Loucy (cell line): ENCODE measurements at regions not wholly inside any gene's neighbourhood (a gene's known extent, or its start where the extent isn't known, plus 50 kb on each side); places are given as distances from the start of the nearest gene placed in this dataset.

Source experiments
- EZH2phosphoT487 ChIP-seq: fragments of 200-600 bp; IDR thresholded peaks from 2 replicates; pipeline ENCODE4 v1.6.1; 2018; ENCODE audit warnings: antibody characterized with exemption, mild to moderate bottlenecking, moderate library complexity, borderline replicate concordance
- TF ChIP-seq, protein P1 (sequence below): fragments of 200-600 bp; sonication (generic); conservative IDR thresholded peaks from 2 replicates; pipeline ENCODE4 v1.5.1; 2014; ENCODE audit warnings: mild to moderate bottlenecking, antibody characterized with exemption, low read length

DNA sequence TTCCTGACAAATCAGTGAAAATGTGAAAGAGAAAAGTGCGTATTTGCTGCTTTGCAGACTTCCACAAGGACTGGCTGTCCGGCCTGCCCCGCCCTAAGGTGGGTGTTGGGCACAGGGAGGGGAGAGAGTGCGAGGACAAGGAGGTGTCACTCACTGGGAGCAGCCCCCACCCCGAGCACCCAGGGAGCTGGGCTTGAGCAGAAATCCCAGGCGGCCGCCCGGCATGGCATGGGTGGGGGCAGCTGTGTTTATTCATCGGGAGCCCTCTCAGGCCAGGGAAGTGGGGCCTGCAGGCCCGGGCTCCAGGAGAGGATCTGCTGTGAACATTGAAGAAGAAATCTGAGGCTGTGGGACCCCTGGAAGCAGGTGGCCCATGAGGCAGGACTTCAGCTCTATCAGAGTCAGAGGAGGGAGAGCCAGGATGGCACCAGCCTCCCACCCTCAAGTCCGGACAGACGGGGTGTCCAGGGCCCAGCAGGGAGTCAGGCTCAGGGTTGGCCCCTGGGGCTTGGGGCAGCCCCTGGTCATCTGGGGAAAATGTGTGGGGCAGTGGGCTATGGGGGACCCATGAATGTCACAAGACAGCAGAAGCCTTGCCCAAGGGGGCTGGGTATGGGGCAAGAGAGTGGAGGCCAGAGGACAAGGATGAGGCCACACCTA is 164.4 kb upstream of the PPP2R2D start:
- TF ChIP-seq EZH2phosphoT487: no peak
- TF ChIP-seq, protein P1, sequence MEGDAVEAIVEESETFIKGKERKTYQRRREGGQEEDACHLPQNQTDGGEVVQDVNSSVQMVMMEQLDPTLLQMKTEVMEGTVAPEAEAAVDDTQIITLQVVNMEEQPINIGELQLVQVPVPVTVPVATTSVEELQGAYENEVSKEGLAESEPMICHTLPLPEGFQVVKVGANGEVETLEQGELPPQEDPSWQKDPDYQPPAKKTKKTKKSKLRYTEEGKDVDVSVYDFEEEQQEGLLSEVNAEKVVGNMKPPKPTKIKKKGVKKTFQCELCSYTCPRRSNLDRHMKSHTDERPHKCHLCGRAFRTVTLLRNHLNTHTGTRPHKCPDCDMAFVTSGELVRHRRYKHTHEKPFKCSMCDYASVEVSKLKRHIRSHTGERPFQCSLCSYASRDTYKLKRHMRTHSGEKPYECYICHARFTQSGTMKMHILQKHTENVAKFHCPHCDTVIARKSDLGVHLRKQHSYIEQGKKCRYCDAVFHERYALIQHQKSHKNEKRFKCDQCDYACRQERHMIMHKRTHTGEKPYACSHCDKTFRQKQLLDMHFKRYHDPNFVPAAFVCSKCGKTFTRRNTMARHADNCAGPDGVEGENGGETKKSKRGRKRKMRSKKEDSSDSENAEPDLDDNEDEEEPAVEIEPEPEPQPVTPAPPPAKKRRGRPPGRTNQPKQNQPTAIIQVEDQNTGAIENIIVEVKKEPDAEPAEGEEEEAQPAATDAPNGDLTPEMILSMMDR: no peak
